GM12892 (cell line): ENCODE measurements at regions not wholly inside any gene's neighbourhood (a gene's known extent, or its start where the extent isn't known, plus 50 kb on each side); places are given as distances from the start of the nearest gene placed in this dataset.

Experiments
- POLR2A ChIP-seq: IDR thresholded peaks from 2 replicates; pipeline ENCODE4 v1.6.1; 2011; ENCODE audit warnings: low read depth, low read length, control low read depth
- POLR2AphosphoS5 ChIP-seq: IDR thresholded peaks from 2 replicates; pipeline ENCODE4 v1.6.1; 2011; ENCODE audit warnings: low read depth, low read length, control low read depth

GRCh38 chr14:100381395-100382105, 58.4 kb downstream of the SLC25A47 start:
- TF ChIP-seq POLR2A (no peak), POLR2AphosphoS5 (no peak)
